Heart left ventricle (tissue), 13 donors: ENCODE measurements at regions not wholly inside any gene's neighbourhood (a gene's known extent, or its start where the extent isn't known, plus 50 kb on each side); places are given as distances from the start of the nearest gene placed in this dataset.

ENCODE experiments used
- POLR2A ChIP-seq, 2 donors: fragments of 450-650 bp; IDR thresholded peaks; one replicate each; pipeline ENCODE4 v1.6.1; 2017; ENCODE audit warnings: antibody characterized with exemption in 2 of 2, mild to moderate bottlenecking in 2 of 2, moderate library complexity in 2 of 2
- TF ChIP-seq, protein P1 (sequence below), 12 donors: fragments of 200-600 bp; sonication (generic) in 4 of 12; IDR thresholded peaks; one replicate each; pipeline versions ENCODE4 v1.5.0 to v1.8.0; 2018 to 2022; ENCODE audit warnings: antibody characterized with exemption in 12 of 12, mild to moderate bottlenecking in 5 of 12
- donor health status: ischemic (EF 13 %, LVEDD 7.1; RV severe dilation, severe dysfunction).
- donor health status: DM: no; HTN: yes; CAD: no.
- donor health status: DM: no; HTN: no; CAD: no.
- donor health status: ischemic (EF 25% LVEDD 6.9; RV normal size, moderate dysfunction).
- donor health status: ischemic (EF 25% LVEDD 5.7; RV mildly dilated, moderate dysfunction).
- donor health status: ischemic (EF 35%, LVEDD 5.7; RV mildly dilated, moderate dysfunction).
- donor health status: nonischemic (EF 11% LVEDD 7.7; RV severe dilation, severe dysfunction).
- donor health status: DM: yes; HTN: yes; CAD: no.
- donor health status: PGD.
- donor health status: ischemic (EF 29% LVEDD 5.4; RV normal size, mild dysfunction).
- donor health status: nonischemic (EF 23%, LVEDD 6.1; RV moderate dilation, normal function).

GRCh38 chr12:124098887-124099286, 125.9 kb downstream of the ZNF664 start:
- TF ChIP-seq, protein P1, sequence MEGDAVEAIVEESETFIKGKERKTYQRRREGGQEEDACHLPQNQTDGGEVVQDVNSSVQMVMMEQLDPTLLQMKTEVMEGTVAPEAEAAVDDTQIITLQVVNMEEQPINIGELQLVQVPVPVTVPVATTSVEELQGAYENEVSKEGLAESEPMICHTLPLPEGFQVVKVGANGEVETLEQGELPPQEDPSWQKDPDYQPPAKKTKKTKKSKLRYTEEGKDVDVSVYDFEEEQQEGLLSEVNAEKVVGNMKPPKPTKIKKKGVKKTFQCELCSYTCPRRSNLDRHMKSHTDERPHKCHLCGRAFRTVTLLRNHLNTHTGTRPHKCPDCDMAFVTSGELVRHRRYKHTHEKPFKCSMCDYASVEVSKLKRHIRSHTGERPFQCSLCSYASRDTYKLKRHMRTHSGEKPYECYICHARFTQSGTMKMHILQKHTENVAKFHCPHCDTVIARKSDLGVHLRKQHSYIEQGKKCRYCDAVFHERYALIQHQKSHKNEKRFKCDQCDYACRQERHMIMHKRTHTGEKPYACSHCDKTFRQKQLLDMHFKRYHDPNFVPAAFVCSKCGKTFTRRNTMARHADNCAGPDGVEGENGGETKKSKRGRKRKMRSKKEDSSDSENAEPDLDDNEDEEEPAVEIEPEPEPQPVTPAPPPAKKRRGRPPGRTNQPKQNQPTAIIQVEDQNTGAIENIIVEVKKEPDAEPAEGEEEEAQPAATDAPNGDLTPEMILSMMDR (IDR thresholded peaks at IDR 0.05), result no peak
- TF ChIP-seq POLR2A (IDR thresholded peaks at IDR 0.05), result no peak
